Peyer's patch (tissue), 4 donors: ENCODE measurements at regions not wholly inside any gene's neighbourhood (a gene's known extent, or its start where the extent isn't known, plus 50 kb on each side); places are given as distances from the start of the nearest gene placed in this dataset.
"Not testable (repeated sequence)": the region's sequence is repeated elsewhere in the genome, so short reads cannot be mapped to it uniquely, and the experiment has no call there.

Experiments used
- DNase-seq, 3 donors: peaks; one replicate each; pipeline ENCODE4 v3.0.0-alpha.2; 2017 to 2019
- H3K27ac ChIP-seq, 4 donors: fragments of 200-600 bp; sonication (generic); one replicate each; pipeline ENCODE4 v1.5.1; 2016 to 2019
- H3K27me3 ChIP-seq, 2 donors: fragments of 200-600 bp; sonication (generic); one replicate each; pipeline ENCODE4 v1.5.1; 2019
- H3K36me3 ChIP-seq, 3 donors: fragments of 200-600 bp; sonication (generic); one replicate each; pipeline ENCODE4 v1.5.1; 2016 to 2019
- H3K4me1 ChIP-seq, 4 donors: fragments of 200-600 bp; sonication (generic); one replicate each; pipeline ENCODE4 v1.5.1; 2016 to 2019
- H3K4me3 ChIP-seq, 4 donors: fragments of 200-600 bp; sonication (generic); 1 replicate in 3 of 4; 2 replicates in 1 of 4; pipeline ENCODE4 v1.5.1; 2016 to 2019; ENCODE audit warnings: mild to moderate bottlenecking in 1 of 4
- H3K9me3 ChIP-seq, 4 donors: fragments of 200-600 bp; sonication (generic); one replicate each; pipeline ENCODE4 v1.5.1; 2016 to 2019; ENCODE audit warnings: mild to moderate bottlenecking in 1 of 4
- CTCF ChIP-seq, 6 experiments: fragments of 450-650 bp in 4 of 6; fragments of 200-600 bp in 2 of 6; sonication (generic) in 1 of 6; IDR thresholded peaks; one replicate each; pipeline ENCODE4 v1.5.1; 2017 to 2019; ENCODE audit warnings: antibody characterized with exemption in 6 of 6, mild to moderate bottlenecking in 3 of 6, moderate library complexity in 1 of 6
- POLR2A ChIP-seq, 2 donors: fragments of 450-650 bp; IDR thresholded peaks; one replicate each; pipeline ENCODE4 v1.5.1; 2017; ENCODE audit warnings: antibody characterized with exemption in 2 of 2, mild to moderate bottlenecking in 2 of 2, moderate library complexity in 2 of 2

GRCh38 chr13:103605546-103606326 lies 539.5 kb upstream of the SLC10A2 start:
- no peaks in the 10 kb centered on the region for H3K9me3 ChIP-seq
- no peaks in the 10 kb centered on the region for H3K4me1 ChIP-seq
- H3K27me3 ChIP-seq = no peaks in the 10 kb centered on the region
- no peak overlapping the region for H3K4me3 ChIP-seq
- no peak for DNase-seq
- no peaks in the 10 kb centered on the region for H3K36me3 ChIP-seq
- no peak for TF ChIP-seq POLR2A (IDR thresholded peaks at IDR 0.05)
- TF ChIP-seq CTCF (IDR thresholded peaks at IDR 0.05) = no peak
- H3K27ac ChIP-seq = no peak overlapping the region

- H3K27me3 ChIP-seq, DNase-seq: not testable (repeated sequence)
Measured at GRCh38 chr13:103599870-103600269, 533.7 kb upstream of the SLC10A2 start.

GRCh38 chr13:103598671-103599070 lies 532.5 kb upstream of the SLC10A2 start:
- DNase-seq = no peak
- H3K27me3 ChIP-seq = no peaks in the 10 kb centered on the region
- no peaks in the 10 kb centered on the region for H3K4me1 ChIP-seq
- no peaks in the 10 kb centered on the region for H3K36me3 ChIP-seq
- TF ChIP-seq POLR2A (IDR thresholded peaks at IDR 0.05) (no peak), CTCF (IDR thresholded peaks at IDR 0.05) (no peak)
- no peaks in the 10 kb centered on the region for H3K9me3 ChIP-seq
- H3K27ac ChIP-seq = no peak overlapping the region
- H3K4me3 ChIP-seq = no peak overlapping the region

More at GRCh38 chr13:103599870-103600269, 533.7 kb upstream of the SLC10A2 start:
- H3K27ac ChIP-seq, H3K4me1 ChIP-seq, H3K9me3 ChIP-seq, H3K4me3 ChIP-seq, H3K36me3 ChIP-seq: not testable (repeated sequence)

- no peaks in the 10 kb centered on the region for H3K27me3 ChIP-seq
- TF ChIP-seq CTCF (IDR thresholded peaks at IDR 0.05) (no peak), POLR2A (IDR thresholded peaks at IDR 0.05) (no peak)
- DNase-seq = no peak
- peaks cover 0 to 3% (median 0%) of the 10 kb centered on the region in 4 donors for H3K9me3 ChIP-seq
- no peak overlapping the region for H3K4me3 ChIP-seq
- H3K4me1 ChIP-seq = no peaks in the 10 kb centered on the region
- H3K36me3 ChIP-seq = no peaks in the 10 kb centered on the region
- H3K27ac ChIP-seq = no peak overlapping the region
Measured at GRCh38 chr13:103573446-103573845, 507.2 kb upstream of the SLC10A2 start.

GRCh38 chr13:103568314-103568713 lies 502.1 kb upstream of the SLC10A2 start:
- no peak for TF ChIP-seq CTCF (IDR thresholded peaks at IDR 0.05)
- no peak for TF ChIP-seq POLR2A (IDR thresholded peaks at IDR 0.05)
- H3K27me3 ChIP-seq = no peaks in the 10 kb centered on the region
- no peak overlapping the region for H3K27ac ChIP-seq
- H3K36me3 ChIP-seq = no peaks in the 10 kb centered on the region
- no peak for DNase-seq
- H3K9me3 ChIP-seq = peaks cover 0 to 1% (median 0%) of the 10 kb centered on the region in 4 donors
- H3K4me3 ChIP-seq = no peak overlapping the region
- H3K4me1 ChIP-seq = no peaks in the 10 kb centered on the region

GRCh38 chr13:103557878-103558277 lies 491.7 kb upstream of the SLC10A2 start:
- Histone ChIP-seq H3K4me3 (no peak overlapping the region), H3K4me1 (no peaks in the 10 kb centered on the region), H3K36me3 (no peaks in the 10 kb centered on the region), H3K9me3 (no peaks in the 10 kb centered on the region), H3K27me3 (no peaks in the 10 kb centered on the region), H3K27ac (no peak overlapping the region)
- no peak for DNase-seq
- TF ChIP-seq CTCF (IDR thresholded peaks at IDR 0.05) = no peak
